ENCODE measurements at regions not wholly inside any gene's neighbourhood (a gene's known extent, or its start where the extent isn't known, plus 50 kb on each side); places are given as distances from the start of the nearest gene placed in this dataset.

DNA sequence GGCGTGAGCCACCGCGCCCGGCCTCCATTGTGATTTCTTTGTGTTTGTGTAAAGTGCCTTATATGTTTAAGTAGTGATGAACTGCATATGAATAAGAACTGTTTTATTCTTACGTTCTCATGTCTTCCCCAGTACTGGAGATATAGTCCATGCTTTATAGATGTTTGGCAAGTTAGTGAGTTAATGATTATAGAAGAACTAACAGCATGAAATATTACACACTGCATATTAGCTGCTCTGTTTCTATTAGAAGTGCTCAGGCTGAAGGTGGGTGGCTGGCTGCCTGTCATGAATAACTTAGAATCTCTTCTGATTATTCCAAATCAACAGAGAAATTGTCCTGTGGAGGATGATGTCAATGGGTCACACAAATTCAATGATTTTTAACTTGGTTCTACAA lies 709.4 kb downstream of the GALC start:
- Histone ChIP-seq H3K36me3 (ENCODE audit: control insufficient read depth, insufficient read depth, low read length) (no peaks in the 10 kb centered on the region), H3K9me3 (ENCODE audit: control insufficient read depth, insufficient read depth, low read depth, low read length) (no peaks in the 10 kb centered on the region), H3K27me3 (ENCODE audit: control insufficient read depth, insufficient read depth, low read length) (no peaks in the 10 kb centered on the region), H3K4me3 (ENCODE audit: low read depth in 2 of 2, low read length in 2 of 2) (no peak overlapping the region), H3K4me1 (ENCODE audit: control insufficient read depth, insufficient read depth, low read length) (no peaks in the 10 kb centered on the region), H3K27ac (ENCODE audit: low read length) (no peak overlapping the region)
- ChIA-PET CTCF (no interaction called here), POLR2A (no interaction called here)
- intact Hi-C loops (cut with micrococcal nuclease; ENCODE audit: unreplicated experiment) (no loop called here), in situ Hi-C loops (cut with HindIII; ENCODE audit: low pct_unique_long_range_greater_than_20kb, low sequenced_read_pairs) (no loop called here)
- no peak for TF ChIP-seq TCF7L2 (IDR thresholded peaks at IDR 0.05; ENCODE audit: low read depth, low read length)
- TF ChIP-seq, protein P1, sequence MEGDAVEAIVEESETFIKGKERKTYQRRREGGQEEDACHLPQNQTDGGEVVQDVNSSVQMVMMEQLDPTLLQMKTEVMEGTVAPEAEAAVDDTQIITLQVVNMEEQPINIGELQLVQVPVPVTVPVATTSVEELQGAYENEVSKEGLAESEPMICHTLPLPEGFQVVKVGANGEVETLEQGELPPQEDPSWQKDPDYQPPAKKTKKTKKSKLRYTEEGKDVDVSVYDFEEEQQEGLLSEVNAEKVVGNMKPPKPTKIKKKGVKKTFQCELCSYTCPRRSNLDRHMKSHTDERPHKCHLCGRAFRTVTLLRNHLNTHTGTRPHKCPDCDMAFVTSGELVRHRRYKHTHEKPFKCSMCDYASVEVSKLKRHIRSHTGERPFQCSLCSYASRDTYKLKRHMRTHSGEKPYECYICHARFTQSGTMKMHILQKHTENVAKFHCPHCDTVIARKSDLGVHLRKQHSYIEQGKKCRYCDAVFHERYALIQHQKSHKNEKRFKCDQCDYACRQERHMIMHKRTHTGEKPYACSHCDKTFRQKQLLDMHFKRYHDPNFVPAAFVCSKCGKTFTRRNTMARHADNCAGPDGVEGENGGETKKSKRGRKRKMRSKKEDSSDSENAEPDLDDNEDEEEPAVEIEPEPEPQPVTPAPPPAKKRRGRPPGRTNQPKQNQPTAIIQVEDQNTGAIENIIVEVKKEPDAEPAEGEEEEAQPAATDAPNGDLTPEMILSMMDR (IDR thresholded peaks at IDR 0.05) = no peak
- TF ChIP-seq, protein P2, sequence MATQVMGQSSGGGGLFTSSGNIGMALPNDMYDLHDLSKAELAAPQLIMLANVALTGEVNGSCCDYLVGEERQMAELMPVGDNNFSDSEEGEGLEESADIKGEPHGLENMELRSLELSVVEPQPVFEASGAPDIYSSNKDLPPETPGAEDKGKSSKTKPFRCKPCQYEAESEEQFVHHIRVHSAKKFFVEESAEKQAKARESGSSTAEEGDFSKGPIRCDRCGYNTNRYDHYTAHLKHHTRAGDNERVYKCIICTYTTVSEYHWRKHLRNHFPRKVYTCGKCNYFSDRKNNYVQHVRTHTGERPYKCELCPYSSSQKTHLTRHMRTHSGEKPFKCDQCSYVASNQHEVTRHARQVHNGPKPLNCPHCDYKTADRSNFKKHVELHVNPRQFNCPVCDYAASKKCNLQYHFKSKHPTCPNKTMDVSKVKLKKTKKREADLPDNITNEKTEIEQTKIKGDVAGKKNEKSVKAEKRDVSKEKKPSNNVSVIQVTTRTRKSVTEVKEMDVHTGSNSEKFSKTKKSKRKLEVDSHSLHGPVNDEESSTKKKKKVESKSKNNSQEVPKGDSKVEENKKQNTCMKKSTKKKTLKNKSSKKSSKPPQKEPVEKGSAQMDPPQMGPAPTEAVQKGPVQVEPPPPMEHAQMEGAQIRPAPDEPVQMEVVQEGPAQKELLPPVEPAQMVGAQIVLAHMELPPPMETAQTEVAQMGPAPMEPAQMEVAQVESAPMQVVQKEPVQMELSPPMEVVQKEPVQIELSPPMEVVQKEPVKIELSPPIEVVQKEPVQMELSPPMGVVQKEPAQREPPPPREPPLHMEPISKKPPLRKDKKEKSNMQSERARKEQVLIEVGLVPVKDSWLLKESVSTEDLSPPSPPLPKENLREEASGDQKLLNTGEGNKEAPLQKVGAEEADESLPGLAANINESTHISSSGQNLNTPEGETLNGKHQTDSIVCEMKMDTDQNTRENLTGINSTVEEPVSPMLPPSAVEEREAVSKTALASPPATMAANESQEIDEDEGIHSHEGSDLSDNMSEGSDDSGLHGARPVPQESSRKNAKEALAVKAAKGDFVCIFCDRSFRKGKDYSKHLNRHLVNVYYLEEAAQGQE (IDR thresholded peaks at IDR 0.05; ENCODE audit: insufficient read depth in 1 of 2, low read depth in 2 of 2, low read length in 1 of 2) = no peak
- TF ChIP-seq SIN3A (IDR thresholded peaks at IDR 0.05; ENCODE audit: borderline replicate concordance, insufficient read depth, low read depth, low read length) = no peak
- no peak for TF ChIP-seq POLR2AphosphoS5 (IDR thresholded peaks at IDR 0.05; ENCODE audit: low read depth, low read length)
- DNase-seq (ENCODE audit: low read depth, low spot score) (no peak), ATAC-seq (no peak)
- no TSS peak for BruUV-seq (replicated peaks)

DNA sequence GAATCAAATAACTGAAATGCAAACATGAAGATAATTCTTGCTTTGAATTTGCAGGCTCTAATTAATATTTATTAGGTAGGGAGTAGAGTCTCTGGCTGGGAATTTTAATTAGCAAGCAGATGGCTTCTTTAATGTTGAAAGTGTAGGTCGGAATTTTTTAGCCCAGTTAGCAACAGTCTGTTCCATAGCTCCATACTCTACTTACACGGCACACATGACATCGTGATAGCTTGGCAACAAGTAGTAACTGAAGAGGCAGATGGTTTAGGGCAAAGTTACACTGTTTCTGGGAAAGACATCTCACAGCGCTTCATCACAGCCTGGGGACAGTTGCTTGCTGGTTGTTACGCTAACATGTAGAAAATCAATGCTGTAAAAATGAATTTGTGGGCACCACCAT lies 710.7 kb downstream of the GALC start:
- ChIA-PET POLR2A (no interaction called here), CTCF (no interaction called here)
- Histone ChIP-seq H3K4me1 (ENCODE audit: control insufficient read depth, insufficient read depth, low read length) (no peaks in the 10 kb centered on the region), H3K4me3 (ENCODE audit: low read depth in 2 of 2, low read length in 2 of 2) (no peak overlapping the region), H3K27ac (ENCODE audit: low read length) (no peak overlapping the region), H3K27me3 (ENCODE audit: control insufficient read depth, insufficient read depth, low read length) (no peaks in the 10 kb centered on the region), H3K36me3 (ENCODE audit: control insufficient read depth, insufficient read depth, low read length) (no peaks in the 10 kb centered on the region), H3K9me3 (ENCODE audit: control insufficient read depth, insufficient read depth, low read depth, low read length) (no peaks in the 10 kb centered on the region)
- ATAC-seq = no peak
- BruUV-seq (replicated peaks) = no TSS peak
- no peak for DNase-seq (ENCODE audit: low read depth, low spot score)
- TF ChIP-seq TCF7L2 (IDR thresholded peaks at IDR 0.05; ENCODE audit: low read depth, low read length) (no peak), POLR2AphosphoS5 (IDR thresholded peaks at IDR 0.05; ENCODE audit: low read depth, low read length) (no peak), SIN3A (IDR thresholded peaks at IDR 0.05; ENCODE audit: borderline replicate concordance, insufficient read depth, low read depth, low read length) (no peak)
- TF ChIP-seq, protein P2 (IDR thresholded peaks at IDR 0.05; ENCODE audit: insufficient read depth in 1 of 2, low read depth in 2 of 2, low read length in 1 of 2) = no peak
- TF ChIP-seq, protein P1 (IDR thresholded peaks at IDR 0.05) = no peak
- in situ Hi-C loops (cut with HindIII; ENCODE audit: low pct_unique_long_range_greater_than_20kb, low sequenced_read_pairs) (no loop called here), intact Hi-C loops (cut with micrococcal nuclease; ENCODE audit: unreplicated experiment) (no loop called here)

Data from Panc1 (cell line).